ENCODE measurements at regions not wholly inside any gene's neighbourhood (a gene's known extent, or its start where the extent isn't known, plus 50 kb on each side); places are given as distances from the start of the nearest gene placed in this dataset.
"Not testable (repeated sequence)": the region's sequence is repeated elsewhere in the genome, so short reads cannot be mapped to it uniquely, and the experiment has no call there.

- no peak for ATAC-seq (ENCODE audit: low read depth in 2 of 2)
- no peak for DNase-seq
- H3K4me1 Mint-ChIP-seq, result no peaks in the 10 kb centered on the region
- H3K27me3 Mint-ChIP-seq, result no peaks in the 10 kb centered on the region
- H3K9me3 Mint-ChIP-seq, result peaks cover 0 to 4% (median 2%) of the 10 kb centered on the region in 7 donors
- H3K4me3 Mint-ChIP-seq, result no peak overlapping the region
- no peaks in the 10 kb centered on the region for H3K36me3 Mint-ChIP-seq
- H3K27ac Mint-ChIP-seq, result no peak overlapping the region
Observed at GRCh38 chr11:42417691-42418090, 894.1 kb upstream of the API5 start.

GRCh38 chr11:42422090-42422489, 889.7 kb upstream of the API5 start:
- Mint-ChIP-seq H3K4me1 (no peaks in the 10 kb centered on the region), H3K4me3 (no peak overlapping the region), H3K27me3 (no peaks in the 10 kb centered on the region), H3K27ac (no peak overlapping the region), H3K9me3 (peaks cover 0 to 3% (median 0%) of the 10 kb centered on the region in 7 donors), H3K36me3 (no peaks in the 10 kb centered on the region)
- ATAC-seq (ENCODE audit: low read depth in 2 of 2) (no peak), DNase-seq (no peak)

GRCh38 chr11:42434911-42435310, 876.9 kb upstream of the API5 start:
- H3K9me3 Mint-ChIP-seq; H3K27me3 Mint-ChIP-seq; ATAC-seq (ENCODE audit: low read depth in 2 of 2): not testable (repeated sequence)

GRCh38 chr11:42444406-42444805, 867.4 kb upstream of the API5 start:
- DNase-seq, result no peak
- Mint-ChIP-seq H3K27me3 (no peaks in the 10 kb centered on the region), H3K9me3 (peaks cover 2 to 30% (median 6%) of the 10 kb centered on the region in 7 donors), H3K27ac (no peak overlapping the region), H3K4me1 (no peaks in the 10 kb centered on the region), H3K4me3 (no peak overlapping the region), H3K36me3 (no peaks in the 10 kb centered on the region)
- ATAC-seq (ENCODE audit: low read depth in 2 of 2), result no peak

More at GRCh38 chr11:42434911-42435310, 876.9 kb upstream of the API5 start:
- not testable (repeated sequence) for H3K36me3 Mint-ChIP-seq, DNase-seq, H3K4me3 Mint-ChIP-seq, H3K27ac Mint-ChIP-seq, H3K4me1 Mint-ChIP-seq

- Mint-ChIP-seq H3K9me3 (peaks cover 0 to 7% (median 2%) of the 10 kb centered on the region in 7 donors), H3K4me3 (no peak overlapping the region), H3K4me1 (no peaks in the 10 kb centered on the region), H3K27ac (no peak overlapping the region), H3K27me3 (no peaks in the 10 kb centered on the region), H3K36me3 (no peaks in the 10 kb centered on the region)
- DNase-seq (no peak), ATAC-seq (ENCODE audit: low read depth in 2 of 2) (no peak)
Observed at GRCh38 chr11:42462558-42463310, 849.1 kb upstream of the API5 start.

- ATAC-seq (ENCODE audit: low read depth in 2 of 2), result no peak
- Mint-ChIP-seq H3K4me1 (no peaks in the 10 kb centered on the region), H3K27ac (no peak overlapping the region), H3K9me3 (peaks cover 0 to 10% (median 2%) of the 10 kb centered on the region in 7 donors), H3K36me3 (no peaks in the 10 kb centered on the region), H3K4me3 (no peak overlapping the region), H3K27me3 (no peaks in the 10 kb centered on the region)
- DNase-seq, result no peak
Observed at GRCh38 chr11:42465623-42466022, 846.2 kb upstream of the API5 start.

GRCh38 chr11:42473106-42473505, 838.7 kb upstream of the API5 start:
- Mint-ChIP-seq H3K9me3 (peaks cover 0 to 7% (median 3%) of the 10 kb centered on the region in 7 donors), H3K36me3 (no peaks in the 10 kb centered on the region), H3K4me3 (no peak overlapping the region)

GRCh38 chr11:42482822-42483221, 829.0 kb upstream of the API5 start:
- H3K9me3 Mint-ChIP-seq, result peaks cover 9 to 44% (median 20%) of the 10 kb centered on the region in 7 donors
- H3K4me1 Mint-ChIP-seq, result no peaks in the 10 kb centered on the region
- H3K27ac Mint-ChIP-seq, result no peak overlapping the region
- H3K36me3 Mint-ChIP-seq, result no peaks in the 10 kb centered on the region
- no peak for ATAC-seq (ENCODE audit: low read depth in 2 of 2)
- DNase-seq, result no peak
- H3K27me3 Mint-ChIP-seq, result no peaks in the 10 kb centered on the region
- no peak overlapping the region for H3K4me3 Mint-ChIP-seq

More at GRCh38 chr11:42473106-42473505, 838.7 kb upstream of the API5 start:
- H3K4me1 Mint-ChIP-seq, result no peaks in the 10 kb centered on the region
- H3K27me3 Mint-ChIP-seq, result no peaks in the 10 kb centered on the region
- ATAC-seq (ENCODE audit: low read depth in 2 of 2) (no peak), DNase-seq (no peak)
- H3K27ac Mint-ChIP-seq, result no peak overlapping the region

- H3K9me3 Mint-ChIP-seq, result peaks cover 0 to 24% (median 8%) of the 10 kb centered on the region in 7 donors
- H3K27me3 Mint-ChIP-seq, result no peaks in the 10 kb centered on the region
- H3K4me1 Mint-ChIP-seq, result no peaks in the 10 kb centered on the region
- H3K4me3 Mint-ChIP-seq, result no peak overlapping the region
- no peak overlapping the region for H3K27ac Mint-ChIP-seq
- DNase-seq, result no peak
- H3K36me3 Mint-ChIP-seq, result no peaks in the 10 kb centered on the region
- ATAC-seq (ENCODE audit: low read depth in 2 of 2), result no peak
Observed at GRCh38 chr11:42490506-42490905, 821.3 kb upstream of the API5 start.

- DNase-seq (no peak), ATAC-seq (ENCODE audit: low read depth in 2 of 2) (no peak)
- no peaks in the 10 kb centered on the region for H3K27me3 Mint-ChIP-seq
- H3K27ac Mint-ChIP-seq, result no peak overlapping the region
- H3K4me3 Mint-ChIP-seq, result no peak overlapping the region
- peaks cover 0 to 15% (median 0%) of the 10 kb centered on the region in 7 donors for H3K9me3 Mint-ChIP-seq
- H3K36me3 Mint-ChIP-seq, result no peaks in the 10 kb centered on the region
- H3K4me1 Mint-ChIP-seq, result no peaks in the 10 kb centered on the region
Observed at GRCh38 chr11:42494459-42494858, 817.3 kb upstream of the API5 start.

GRCh38 chr11:42498971-42499370, 812.8 kb upstream of the API5 start:
- no peak for DNase-seq
- Mint-ChIP-seq H3K4me1 (no peaks in the 10 kb centered on the region), H3K4me3 (no peak overlapping the region), H3K27me3 (no peaks in the 10 kb centered on the region), H3K27ac (no peak overlapping the region), H3K9me3 (peaks cover 0 to 5% (median 0%) of the 10 kb centered on the region in 7 donors), H3K36me3 (no peaks in the 10 kb centered on the region)
- ATAC-seq (ENCODE audit: low read depth in 2 of 2), result no peak

GRCh38 chr11:42502151-42502550, 809.6 kb upstream of the API5 start:
- H3K9me3 Mint-ChIP-seq, result peaks cover 0 to 9% (median 1%) of the 10 kb centered on the region in 7 donors
- no peak for DNase-seq
- no peaks in the 10 kb centered on the region for H3K27me3 Mint-ChIP-seq
- no peak overlapping the region for H3K4me3 Mint-ChIP-seq
- H3K27ac Mint-ChIP-seq, result no peak overlapping the region
- no peaks in the 10 kb centered on the region for H3K36me3 Mint-ChIP-seq
- no peak for ATAC-seq (ENCODE audit: low read depth in 2 of 2)
- no peaks in the 10 kb centered on the region for H3K4me1 Mint-ChIP-seq

- H3K27me3 Mint-ChIP-seq, result no peaks in the 10 kb centered on the region
- no peak for ATAC-seq (ENCODE audit: low read depth in 2 of 2)
- DNase-seq, result no peak
- H3K4me3 Mint-ChIP-seq, result no peak overlapping the region
- H3K4me1 Mint-ChIP-seq, result no peaks in the 10 kb centered on the region
- H3K36me3 Mint-ChIP-seq, result no peaks in the 10 kb centered on the region
- H3K9me3 Mint-ChIP-seq, result peaks cover 0 to 7% (median 0%) of the 10 kb centered on the region in 7 donors
- H3K27ac Mint-ChIP-seq, result no peak overlapping the region
Observed at GRCh38 chr11:42521994-42522393, 789.8 kb upstream of the API5 start.

GRCh38 chr11:42524534-42525227, 787.1 kb upstream of the API5 start:
- no peak overlapping the region for H3K27ac Mint-ChIP-seq
- DNase-seq, result no peak
- H3K27me3 Mint-ChIP-seq, result no peaks in the 10 kb centered on the region
- H3K4me1 Mint-ChIP-seq, result no peaks in the 10 kb centered on the region
- no peak overlapping the region for H3K4me3 Mint-ChIP-seq
- ATAC-seq (ENCODE audit: low read depth in 2 of 2), result no peak
- H3K9me3 Mint-ChIP-seq, result peaks cover 0 to 10% (median 0%) of the 10 kb centered on the region in 7 donors
- H3K36me3 Mint-ChIP-seq, result no peaks in the 10 kb centered on the region

Measured in naive B cell (primary cell).